HG03432 (cell line): ENCODE measurements at regions not wholly inside any gene's neighbourhood (a gene's known extent, or its start where the extent isn't known, plus 50 kb on each side); places are given as distances from the start of the nearest gene placed in this dataset.
A peak's percentile ranks its signal among the peaks of the same experiment; 100 is the strongest.

Experiments used
- ATAC-seq: cut with Tn5 transposase; IDR thresholded peaks from one replicate; pipeline ENCODE4 v1.9.1; 2021; ENCODE audit warnings: mild to moderate bottlenecking, moderate library complexity; ENCODE audit not compliant: unreplicated experiment

DNA sequence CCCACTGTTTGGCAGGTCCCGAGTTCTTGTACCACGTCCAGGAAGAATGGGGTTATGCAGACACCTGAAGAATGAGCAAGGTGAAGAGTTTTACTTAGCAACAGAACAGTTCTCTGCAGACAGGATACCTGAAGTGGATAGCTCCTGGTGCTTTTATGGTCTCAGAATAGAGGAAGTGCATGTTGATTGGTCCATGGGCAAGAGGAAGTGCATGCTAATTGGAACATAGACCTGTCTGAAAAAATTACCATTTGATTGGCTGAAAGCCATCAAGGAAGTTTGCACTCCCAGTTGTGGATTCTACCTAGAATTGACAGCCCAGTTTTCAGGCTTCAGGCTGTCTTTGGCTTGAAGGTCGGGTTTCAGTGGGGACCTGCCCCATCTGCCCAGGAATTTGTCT is 887.5 kb downstream of the FAT4 start:
- ATAC-seq = no peak

DNA sequence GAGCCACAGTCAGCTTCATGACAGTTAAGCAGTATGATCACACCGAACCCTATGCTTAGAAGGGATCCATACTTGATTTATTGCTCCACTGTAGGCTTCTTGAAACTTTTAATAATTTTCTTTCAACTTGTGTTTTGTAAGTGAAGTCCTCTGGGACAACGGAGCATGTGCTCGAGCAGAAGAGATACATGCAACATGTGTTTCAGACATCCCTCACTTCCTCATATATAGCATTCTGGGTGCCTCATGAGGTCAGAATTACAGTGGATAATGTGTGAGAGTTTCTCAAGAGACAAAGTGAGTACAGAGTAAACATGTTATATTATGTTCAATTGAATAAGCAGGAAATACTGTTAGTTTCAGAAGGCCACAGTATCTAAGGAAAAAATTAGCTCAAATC is 893.2 kb downstream of the FAT4 start:
- no peak for ATAC-seq

DNA sequence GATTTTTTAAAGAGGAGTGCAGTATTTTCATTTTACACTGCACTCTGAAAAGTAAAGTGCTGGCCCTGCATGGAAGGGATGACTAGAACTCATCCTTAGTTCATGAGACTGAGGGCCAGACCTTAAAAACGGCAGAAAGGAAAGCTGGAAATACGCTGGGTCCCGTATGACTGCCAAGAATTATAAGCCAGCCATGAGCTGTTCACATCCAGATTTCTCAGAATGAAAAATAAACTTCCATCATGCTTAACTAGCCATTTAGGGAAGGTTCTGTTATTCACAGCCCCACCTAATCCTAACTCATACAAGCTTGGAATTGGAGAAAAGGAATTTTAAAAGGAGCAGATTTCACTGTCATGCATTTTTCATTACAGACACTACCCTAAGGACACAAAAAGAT is 894.4 kb downstream of the FAT4 start:
- ATAC-seq = no peak

DNA sequence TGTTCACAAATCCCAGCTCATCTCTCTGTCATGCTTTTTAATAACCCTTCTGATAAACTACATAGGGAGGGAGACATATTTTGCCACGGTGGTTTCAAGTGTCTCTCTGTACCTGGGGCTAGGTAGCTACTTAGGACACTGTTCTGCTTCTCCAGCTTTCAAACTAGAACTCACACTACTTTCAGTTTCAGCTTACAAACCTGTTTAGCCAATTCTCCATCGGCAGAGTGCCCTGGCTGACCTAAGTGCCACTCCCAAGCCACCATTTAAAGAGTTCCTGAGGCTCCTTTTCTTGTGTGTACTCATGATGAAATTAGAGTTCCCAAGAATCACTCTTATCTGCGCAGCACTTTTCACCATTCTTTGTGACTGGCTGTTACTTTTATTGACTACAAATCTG is 899.2 kb downstream of the FAT4 start:
- peak; percentile 45 for ATAC-seq

DNA sequence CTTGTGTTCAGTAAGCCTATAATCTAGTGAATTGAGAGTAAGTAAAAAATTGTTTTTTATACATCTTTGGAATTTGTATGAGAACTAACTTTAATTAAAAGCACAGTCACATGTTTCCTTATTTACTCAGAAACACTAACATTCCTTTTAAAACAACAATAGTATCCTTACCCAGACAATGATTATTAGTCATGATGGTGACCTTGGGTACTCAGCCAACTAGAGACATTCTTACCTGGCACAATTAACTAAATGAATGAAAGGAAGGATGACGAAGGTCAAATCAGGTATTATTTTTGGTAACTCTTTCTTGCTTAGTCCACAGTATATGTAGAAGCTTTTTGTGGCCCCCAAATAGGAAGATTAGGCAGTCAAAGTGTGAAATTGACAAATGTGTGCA is 901.0 kb downstream of the FAT4 start:
- no peak for ATAC-seq

DNA sequence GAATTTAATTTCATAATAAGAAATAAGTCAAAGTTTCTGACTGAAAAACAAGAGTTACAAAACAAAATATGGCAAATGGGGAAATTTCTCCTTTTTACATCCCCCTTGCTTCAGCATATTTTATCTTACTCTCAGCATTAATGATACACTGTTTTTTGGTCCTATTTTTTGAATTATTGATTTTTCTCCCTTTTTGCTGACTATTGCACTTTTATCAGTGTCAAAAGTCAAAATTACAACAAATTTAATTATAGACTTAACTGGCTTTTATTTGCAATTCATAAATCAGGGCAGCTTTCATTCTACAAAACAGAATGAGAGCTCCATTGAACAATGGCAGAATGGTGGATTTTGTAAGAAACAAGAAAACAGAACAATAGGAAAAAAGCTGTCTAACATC is 901.9 kb downstream of the FAT4 start:
- ATAC-seq = no peak

DNA sequence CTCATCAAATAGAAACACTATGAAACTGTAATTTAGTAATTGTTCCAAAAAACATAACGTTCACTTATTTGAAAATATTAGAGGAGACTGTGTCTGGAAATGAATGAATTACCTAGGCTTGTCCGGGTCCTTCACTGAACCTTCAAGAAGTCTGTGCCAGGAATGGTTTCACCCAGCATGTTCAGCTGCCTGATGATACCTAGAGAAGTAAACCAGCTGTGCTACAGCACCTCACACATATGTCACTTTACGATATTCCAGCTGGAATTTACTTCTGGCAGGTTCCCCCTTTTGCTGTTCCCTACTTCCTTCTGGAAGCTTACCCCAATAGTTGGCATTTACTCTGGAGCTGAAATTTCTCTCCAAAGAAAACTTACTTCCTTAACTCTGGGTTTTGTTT is 906.5 kb downstream of the FAT4 start:
- no peak for ATAC-seq

DNA sequence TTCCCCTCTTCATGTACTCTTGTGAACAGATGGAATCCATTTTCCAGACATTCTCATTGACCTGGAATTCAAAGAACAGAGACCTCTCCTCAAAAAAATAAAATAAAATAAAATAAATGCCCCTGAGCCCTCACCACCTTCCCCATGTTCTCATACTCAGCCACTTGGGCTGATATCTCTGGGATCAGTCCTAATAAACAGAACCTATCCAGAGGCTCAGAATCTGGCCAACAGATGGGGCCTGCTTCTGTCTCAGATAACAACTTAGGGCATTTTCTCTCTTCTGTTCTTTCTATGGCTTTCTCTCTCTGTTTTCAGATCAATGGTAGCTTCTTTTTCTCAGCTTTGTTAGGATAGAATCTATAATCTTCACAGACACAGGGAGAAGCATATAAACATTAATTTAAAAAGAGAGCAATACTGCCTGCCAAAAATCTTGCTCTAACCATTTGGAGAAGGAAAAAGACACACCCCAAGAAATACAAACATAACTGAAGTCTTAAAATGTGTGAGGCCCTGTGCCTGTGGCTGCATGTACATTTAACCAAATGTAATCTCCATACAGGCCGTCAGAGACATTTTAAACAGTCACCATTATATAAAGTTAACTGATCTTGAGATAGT is 907.1 kb downstream of the FAT4 start:
- no peak for ATAC-seq

DNA sequence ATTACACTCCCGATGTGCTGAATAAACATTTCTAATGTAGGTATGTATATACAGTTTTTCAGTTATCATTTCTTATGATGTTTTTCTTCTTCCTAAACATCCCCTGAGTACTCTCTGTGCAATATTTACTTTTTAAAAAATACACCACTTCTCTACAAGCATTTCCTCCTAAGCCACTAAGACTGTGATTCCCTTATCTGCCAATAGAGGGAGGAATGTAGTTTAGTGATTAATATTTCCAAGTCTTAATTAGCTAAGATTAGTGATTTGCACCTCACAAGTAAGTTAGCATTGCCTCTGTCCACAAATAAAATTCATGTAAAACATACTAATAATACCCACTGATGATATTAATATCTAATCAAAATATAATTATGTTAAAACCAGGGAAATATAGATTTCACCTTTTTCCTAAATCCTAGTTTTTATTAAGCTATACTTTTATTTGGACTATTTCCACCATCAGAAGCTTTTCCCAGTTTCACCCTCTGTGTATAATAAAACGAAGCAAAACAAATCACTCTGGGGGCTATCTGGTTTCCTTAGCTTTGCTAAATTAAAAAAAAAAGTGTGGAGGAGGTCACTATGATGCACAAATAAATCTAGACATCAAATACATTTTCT is 909.1 kb downstream of the FAT4 start:
- peak; percentile 60 for ATAC-seq

DNA sequence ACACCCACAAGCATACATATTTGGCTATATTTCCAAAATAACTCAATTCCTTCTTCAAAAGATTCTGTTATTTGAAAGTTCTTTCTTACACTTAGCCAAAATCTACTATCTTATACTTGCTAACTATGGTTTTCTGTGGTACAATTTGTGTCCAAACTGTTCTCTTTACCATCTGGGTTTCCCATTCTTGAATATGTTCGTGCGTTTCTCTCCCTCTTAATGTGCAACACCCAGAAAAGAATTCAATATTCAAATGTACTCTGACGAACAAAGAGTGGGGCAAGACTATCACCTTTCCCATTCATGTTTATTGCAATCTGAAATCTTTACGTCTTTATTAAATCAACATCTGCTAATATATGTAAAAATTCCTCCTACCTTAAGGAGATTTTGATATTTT is 912.7 kb downstream of the FAT4 start:
- no peak for ATAC-seq

DNA sequence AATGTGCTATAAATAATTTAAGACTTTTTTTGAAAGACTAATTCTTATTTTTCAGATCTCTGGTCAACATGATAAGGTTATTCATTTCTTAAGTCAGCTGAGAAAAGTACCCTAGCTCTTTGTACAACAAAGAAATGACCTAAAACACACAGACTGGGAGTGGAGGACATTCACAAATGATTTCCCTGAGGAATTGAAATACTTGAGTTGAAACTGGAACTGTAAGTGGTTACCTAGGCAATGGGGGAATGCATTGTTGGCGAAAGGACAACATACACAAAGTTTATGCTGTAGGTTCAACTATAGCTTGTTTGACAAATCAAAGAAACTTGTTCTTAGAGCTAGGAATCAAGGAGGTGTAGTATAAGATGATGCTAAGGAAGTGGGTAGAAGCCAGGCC is 915.5 kb downstream of the FAT4 start:
- ATAC-seq = no peak

DNA sequence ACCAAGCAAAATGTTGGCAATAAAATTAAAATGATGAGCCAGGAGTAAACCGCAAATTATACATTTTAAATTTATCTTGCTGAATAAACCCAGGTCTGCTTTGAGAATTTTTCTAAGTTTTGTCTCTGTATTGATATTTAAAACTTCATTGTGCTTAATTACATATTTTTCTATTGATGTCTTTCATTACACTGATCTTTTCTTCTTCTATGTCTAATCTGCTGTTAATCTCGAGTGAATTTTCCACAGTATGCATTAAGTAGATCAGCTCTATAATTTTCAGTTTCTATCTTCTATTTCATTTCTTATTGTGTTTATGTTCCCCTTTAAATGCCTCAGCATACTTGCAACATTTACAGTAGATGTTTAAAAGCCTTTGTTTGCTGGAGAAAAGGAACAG is 918.7 kb downstream of the FAT4 start:
- no peak for ATAC-seq

DNA sequence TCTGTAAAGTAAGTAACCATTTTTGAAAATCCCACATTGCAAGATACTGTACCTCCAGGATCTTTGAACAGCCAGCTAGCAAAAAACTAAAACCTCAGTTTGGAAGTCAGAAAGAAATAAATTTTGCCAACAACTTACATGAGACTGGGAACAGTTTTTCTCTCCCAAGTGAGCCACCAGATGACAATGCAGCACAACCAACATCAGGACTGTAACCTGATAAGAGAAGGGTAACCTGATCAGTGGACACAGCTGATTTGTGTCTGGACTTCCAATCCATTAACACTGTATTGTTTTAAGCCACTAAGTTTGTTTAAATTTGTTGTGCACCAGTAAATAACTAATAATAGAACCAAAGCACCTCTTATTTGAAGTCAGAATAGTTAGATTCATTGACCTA is 923.3 kb downstream of the FAT4 start:
- no peak for ATAC-seq

DNA sequence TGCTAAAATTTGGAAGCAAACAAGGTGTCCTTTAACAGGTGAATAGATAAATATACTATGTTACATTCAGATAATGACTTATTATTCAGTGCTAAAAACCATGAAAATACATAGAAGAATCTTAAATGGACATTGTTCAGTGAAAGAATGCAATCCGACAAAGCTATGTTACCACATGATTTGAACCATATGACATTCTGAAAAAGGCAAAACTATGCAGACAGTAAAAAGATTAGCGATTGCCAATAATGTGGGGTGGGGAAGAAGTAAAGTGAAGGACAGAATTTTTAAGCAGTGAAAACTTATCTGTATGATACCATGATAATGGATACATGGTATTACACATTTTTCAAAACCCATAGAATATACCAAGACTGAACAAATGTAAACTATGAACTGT is 926.9 kb downstream of the FAT4 start:
- ATAC-seq = no peak

DNA sequence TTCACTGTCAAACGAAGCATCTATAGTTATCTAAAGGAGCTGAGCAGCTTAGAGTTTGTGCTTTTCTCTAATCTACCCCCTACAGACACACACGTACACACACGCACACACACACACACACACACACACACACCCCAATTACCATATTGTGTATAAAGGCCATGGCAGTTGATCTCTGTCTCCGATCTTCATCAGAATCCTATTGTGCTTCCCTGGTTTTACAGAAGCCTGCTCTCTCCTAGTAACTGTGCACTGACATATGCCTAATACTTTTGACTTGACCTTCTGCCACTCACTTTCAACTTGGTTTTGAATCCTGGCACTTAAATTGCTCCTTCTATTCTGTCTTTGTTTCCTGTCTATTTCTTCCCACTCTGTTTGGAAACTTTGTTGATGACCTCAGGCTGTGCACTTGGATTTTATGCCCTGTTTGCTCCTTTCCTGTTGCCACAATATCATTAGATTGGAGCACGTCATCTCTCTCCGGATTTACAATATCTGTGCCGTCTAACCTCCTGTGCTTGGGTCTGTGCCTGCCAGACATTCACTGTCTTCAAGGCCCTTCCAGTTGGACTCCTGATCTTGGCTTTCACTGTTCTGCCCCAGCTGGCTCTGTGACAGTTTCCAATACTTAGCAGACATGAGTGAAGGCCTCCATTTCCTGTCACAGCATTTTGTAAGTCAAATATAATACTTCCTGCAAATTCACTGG is 928.1 kb downstream of the FAT4 start:
- no peak for ATAC-seq

DNA sequence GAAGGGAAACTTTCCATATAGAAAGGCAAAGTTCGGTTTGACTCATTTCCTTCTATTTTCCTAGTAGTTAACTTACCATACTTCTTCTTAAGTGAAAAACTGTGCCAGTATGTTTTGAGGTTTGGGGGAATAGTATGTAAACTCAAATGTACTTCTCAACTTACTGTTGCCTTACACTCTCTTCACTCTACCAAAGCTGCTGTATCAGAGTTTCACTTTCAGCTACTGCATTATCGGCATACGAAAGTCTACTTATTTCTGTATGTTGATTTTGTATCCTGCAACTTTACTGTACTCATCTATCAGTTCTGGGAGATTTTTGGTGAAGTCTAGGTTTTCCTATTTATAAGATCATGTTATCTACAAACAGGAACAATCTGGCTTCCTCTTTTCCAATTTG is 932.7 kb downstream of the FAT4 start:
- no peak for ATAC-seq

DNA sequence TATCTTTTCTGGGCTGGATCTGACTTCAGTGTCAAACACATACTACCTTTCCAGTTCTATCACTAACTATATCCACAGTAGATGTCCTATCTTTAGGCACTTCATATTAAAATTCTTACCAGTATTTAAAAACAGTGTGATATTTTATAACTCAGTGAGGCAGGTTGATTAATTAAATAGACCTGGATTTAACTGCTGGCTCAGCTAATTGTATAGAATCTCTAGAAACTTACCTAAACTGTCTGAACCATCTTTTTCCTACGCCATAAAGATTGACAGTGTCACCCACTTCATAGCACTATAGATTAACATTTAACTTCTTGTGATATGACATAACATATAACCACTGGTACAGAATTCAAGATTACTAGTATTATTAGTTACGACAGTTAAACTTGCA is 935.3 kb downstream of the FAT4 start:
- ATAC-seq = no peak

DNA sequence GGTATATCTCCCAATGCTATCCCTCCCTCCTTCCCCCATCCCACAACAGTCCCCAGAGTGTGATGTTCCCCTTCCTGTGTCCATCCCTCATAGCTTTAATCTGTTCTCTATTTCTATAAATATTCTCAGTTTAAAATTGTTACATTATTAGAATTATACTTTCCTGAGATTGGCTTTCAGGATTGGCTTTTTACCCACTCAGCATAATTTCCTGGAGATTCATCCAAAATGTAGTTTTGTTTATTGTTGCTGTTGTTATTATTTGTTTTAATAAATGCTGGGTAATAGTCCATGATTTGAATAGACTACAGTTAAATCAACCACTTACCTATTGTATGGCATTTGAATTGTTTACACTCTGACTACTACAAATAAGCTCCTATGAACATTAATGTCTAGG is 936.4 kb downstream of the FAT4 start:
- ATAC-seq = no peak

DNA sequence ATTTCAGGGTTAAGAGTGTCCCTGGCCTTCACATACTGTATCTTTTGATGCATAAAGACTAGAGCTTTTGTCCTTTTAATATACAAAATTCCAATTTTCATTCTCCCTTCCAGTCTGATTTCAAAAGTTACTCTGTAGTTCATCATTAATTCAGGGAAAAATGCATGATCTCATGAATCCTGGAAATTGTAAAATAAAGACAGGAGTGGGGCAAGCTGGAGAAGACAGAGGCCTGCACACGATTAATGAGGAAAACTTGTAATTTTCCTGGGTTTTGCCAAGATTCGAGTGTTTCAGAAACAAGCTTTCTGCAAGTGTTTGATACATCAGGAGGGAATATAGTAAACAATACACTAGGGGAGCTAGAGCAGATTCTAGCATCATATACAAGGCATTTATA is 947.9 kb downstream of the FAT4 start:
- no peak for ATAC-seq

DNA sequence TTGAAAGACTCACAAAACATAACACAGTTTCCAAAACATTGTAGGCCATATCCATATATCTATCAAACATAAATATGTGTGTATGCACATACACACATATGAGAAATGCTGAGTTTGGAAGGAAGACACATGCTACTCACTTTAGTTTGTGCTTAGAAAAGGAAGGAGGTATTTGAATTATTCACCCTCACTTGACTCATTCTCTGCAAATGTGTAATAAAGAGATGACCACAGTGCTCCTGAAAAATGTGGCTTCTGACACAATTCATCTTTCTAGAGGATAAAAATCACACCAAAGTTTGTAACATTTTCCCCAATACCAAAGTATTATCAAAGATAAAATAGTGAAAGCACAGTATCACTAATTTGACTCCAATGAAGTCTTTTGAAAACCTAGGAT is 950.1 kb downstream of the FAT4 start:
- no peak for ATAC-seq

DNA sequence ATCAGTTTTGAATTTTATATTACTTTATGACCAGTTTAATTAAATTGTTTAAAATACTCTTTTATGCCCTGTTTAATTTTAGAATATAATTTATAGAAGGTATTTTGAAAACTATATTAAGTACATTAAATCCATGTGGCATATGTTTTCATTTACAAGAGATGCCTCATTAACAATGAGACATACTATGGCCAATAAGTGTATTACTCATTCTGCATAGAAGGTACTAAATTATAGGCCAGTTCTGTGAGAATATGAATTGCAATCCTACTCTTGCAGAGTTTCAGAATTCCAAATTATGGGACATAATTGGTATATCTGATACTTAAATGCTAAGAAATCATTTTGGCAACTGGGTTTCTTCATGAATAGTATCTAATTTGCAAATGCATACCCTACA is 951.1 kb downstream of the FAT4 start:
- ATAC-seq = no peak

DNA sequence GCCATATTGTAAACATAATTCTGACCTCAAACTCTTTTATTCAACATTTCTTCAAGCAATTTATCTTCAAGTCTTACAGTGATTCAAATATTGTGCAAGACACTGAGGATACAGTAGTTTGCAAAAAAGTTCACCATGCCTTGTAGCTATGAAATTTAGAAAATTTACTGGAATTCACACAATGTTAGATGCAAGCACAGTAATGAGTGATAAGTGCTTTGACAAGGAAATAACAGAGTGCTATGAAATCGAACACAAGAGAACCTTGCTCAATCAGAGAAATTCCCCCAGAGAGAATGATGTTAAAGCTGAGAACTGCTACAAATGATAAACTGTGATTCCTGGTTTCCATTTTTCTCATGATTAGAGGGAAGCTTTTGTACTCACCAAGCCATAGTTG is 952.9 kb downstream of the FAT4 start:
- no peak for ATAC-seq

DNA sequence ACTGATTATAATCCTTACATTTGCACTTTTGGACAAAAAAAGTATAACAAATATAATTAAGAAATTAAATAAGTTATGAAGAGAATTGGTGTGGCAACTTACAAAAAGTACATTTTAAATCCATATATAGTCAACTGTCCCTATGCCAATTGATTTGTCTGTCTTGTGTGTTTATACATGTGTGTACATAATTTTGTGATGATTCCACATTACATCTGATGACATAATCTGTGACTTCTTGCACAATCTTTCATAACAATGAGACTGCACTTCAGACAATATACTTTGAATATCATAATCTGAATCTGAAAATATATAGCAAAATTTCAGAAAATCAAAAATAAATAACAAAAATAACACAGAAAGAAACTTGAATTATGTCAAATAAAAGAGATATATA is 953.4 kb downstream of the FAT4 start:
- ATAC-seq = no peak
